EL (cell line): ENCODE measurements at regions not wholly inside any gene's neighbourhood (a gene's known extent, or its start where the extent isn't known, plus 50 kb on each side); places are given as distances from the start of the nearest gene placed in this dataset.

ENCODE experiments used
- DNase-seq: peaks from one replicate; pipeline ENCODE4 v3.0.0-alpha.2; 2016

DNA sequence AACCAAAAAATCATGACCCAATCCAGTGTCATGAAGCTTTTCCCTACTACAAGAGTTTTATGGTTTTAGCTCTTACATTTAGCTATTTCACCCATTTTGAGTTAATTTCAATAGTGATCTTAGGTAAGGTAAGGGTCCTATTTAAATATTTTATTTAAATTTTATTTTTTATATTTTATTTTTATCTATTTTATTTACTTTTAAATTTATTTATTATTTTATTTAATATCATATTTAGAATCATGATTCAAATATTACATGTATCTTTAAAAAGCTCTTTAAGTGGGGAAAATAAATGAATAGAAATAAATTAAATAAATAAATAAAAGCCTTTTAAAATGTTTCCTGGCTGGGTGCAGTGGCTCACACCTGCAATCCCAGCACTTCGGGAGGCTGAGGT is 276.0 kb downstream of the SKIDA1 start:
- no peak for DNase-seq

GRCh38 chr10:21247592-21247991 is 277.9 kb downstream of the SKIDA1 start:
- no peak for DNase-seq

DNA sequence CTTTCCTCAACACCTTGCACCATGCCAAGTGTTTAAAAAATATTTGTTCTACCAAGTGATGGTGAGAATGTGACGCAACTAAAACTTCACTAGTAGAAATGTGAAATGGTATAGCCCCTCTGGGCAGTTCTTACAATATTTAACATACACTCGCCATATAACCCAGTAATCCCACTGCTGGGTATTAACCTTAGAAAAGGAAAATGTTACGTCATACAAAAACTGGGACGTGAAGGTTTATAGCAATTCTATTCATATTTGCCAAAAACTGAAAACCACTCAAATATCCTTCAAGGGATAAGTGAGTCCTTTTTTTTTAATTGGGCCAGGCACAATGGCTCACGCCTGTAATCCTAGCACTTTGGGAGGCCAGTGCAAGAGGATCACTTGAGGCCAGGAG is 279.3 kb downstream of the SKIDA1 start:
- no peak for DNase-seq

DNA sequence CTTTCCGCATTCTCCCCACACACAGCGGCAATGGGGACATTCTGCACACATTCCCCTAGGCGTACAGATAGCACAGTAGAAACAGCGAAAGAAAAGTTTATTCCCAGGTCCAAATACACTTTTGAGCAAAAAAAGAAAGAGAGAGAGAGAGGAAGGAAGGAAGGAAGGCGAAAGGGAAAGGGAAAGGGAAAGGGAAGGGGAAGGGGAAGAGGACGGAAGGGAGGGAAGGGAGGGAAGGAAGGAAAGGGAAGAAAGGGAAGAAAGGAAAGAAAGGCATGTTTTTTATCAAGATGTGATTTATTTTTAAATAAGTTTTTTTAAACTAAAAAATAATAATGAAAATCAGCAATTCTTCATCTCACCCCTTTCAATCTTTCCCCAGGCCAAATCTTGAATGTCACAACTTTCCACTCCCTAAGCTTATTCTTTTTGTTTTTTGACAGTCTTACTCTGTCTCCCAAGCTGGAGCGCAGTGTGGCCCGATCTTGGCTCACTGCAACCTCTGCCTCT is 281.7 kb downstream of the SKIDA1 start:
- no peak for DNase-seq

- DNase-seq = no peak
Measured at GRCh38 chr10:21242915-21243314, 282.6 kb downstream of the SKIDA1 start.

- no peak for DNase-seq
Measured at GRCh38 chr10:21238717-21239116, 286.8 kb downstream of the SKIDA1 start.

DNA sequence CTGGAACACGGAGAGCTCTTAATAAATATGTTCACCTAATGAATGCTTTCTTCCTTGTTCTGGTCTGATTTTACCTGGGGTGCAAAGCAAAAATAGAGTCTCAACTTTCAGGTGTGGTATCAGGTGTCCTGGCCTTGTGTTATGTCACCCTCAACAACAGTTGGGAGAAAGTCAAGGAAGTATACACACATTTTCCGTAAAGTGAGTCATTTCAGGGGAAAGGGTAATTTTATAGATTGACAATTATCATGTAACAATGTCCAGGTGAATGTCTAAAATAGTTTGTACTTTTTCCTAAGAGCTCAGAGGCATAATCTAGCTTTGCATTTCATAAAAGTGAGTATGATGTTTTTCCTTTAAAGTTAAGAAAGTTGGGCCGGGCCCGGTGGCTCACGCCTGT is 287.4 kb downstream of the SKIDA1 start:
- DNase-seq = no peak

GRCh38 chr10:21234761-21235160 is 290.7 kb downstream of the SKIDA1 start:
- no peak for DNase-seq

DNA sequence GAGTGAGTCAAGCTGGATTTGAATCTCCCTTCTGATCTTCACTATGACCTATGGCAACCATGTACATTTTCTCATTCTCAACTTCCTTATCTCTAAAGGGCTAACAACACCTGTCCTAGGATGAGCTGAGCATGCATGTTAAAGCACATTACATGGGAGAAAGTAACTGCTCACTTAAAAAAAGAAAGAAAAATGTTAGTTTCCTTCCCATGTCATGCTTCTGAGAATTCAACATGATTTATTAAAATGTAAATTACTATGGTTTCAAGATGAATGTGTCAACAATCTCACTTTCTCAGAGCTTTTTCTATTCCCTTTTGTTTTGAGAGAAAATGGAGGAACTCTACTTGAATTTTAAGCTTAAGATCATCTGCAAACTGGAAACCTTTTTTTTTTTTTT is 295.3 kb downstream of the SKIDA1 start:
- DNase-seq = no peak

DNA sequence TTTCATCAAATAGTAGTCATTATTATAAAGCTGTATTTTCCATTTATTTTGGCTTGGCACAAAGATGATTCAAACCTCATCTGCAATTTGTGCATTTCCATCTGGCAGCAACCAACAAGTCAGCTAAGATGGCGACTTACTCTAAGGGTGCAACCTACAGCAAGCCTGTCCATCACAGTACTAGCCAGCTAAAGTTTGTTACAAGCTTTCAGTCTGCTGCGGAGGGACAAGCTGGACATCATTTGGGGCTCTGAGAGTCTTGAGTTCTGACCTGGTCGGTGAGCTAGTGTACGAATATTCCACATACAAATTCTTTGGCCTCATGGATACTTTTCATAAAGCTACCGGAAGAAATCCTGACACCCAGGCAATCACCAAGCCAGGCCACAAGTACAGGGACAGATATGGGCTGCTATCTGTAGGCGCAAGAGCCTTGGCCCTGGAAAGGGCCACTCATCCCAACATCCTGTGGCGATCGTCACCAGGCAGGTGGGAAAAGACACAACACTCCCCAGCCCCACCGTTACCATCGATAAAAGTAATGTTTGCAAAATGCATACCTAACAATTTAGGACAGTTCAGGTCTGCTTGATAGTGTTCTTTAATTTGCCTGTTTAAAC is 307.6 kb downstream of the SKIDA1 start:
- no peak for DNase-seq

DNA sequence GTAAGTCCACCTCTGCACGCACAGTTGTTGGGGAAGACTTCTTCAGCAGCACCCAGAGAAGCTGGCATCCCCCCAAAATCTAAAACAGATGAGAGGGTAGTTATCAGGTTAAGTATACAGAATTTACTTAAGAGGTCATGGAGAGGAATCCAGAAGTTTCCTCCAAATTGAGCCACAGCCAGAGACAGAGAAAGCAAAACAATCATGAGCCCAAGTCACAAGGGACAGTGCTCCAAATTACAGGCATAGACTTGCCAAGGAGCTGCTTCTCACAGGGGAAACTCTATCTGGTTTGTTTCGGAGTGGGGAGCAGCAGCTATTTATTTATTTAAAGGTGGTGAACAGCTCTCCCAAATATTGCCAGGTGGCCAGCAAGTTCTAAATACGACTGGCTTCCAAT is 308.4 kb downstream of the SKIDA1 start:
- no peak for DNase-seq

- no peak for DNase-seq
Measured at GRCh38 chr10:21214329-21214728, 311.2 kb downstream of the SKIDA1 start.

DNA sequence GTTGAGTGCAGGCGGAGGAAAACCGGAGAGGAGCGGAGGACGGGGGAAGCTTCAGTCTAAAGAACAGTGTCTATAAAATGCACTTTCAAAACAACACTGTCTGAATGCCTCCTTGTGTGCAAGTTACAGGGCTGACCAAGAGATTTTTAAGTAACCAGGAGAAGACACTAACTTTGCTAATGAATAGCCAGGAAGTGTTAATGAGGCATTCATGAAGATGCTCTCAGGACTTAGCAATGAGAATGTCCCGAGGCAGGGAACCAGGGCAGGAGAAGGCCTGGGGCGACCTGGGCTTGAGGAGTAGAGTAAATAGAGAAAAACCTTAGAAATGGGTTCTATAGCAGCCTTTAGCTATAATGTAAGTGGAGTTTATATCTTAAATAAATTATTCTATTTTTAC is 312.1 kb downstream of the SKIDA1 start:
- no peak for DNase-seq

DNA sequence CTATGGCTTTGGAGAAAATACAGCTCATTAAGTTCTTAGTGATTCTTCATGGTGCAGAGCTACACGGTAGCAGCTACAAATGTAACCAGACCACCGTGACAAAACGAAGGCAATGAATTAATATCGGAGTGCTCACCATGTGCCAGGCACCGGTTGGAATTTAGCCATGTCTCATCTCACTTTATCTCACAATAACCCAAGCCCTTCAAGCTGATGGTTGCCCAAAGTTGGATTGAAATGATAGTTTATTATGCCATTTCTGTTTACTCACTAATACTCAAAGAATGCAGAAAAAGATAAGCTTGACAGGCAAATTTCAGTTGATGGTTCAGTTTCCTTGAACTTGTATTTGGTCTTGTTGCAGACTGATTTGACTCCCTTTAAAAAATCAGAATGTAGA is 312.6 kb downstream of the SKIDA1 start:
- DNase-seq = no peak

GRCh38 chr10:21212348-21212747 is 313.1 kb downstream of the SKIDA1 start:
- no peak for DNase-seq

GRCh38 chr10:21209495-21209894 is 312.4 kb upstream of the NEBL start:
- DNase-seq = no peak

DNA sequence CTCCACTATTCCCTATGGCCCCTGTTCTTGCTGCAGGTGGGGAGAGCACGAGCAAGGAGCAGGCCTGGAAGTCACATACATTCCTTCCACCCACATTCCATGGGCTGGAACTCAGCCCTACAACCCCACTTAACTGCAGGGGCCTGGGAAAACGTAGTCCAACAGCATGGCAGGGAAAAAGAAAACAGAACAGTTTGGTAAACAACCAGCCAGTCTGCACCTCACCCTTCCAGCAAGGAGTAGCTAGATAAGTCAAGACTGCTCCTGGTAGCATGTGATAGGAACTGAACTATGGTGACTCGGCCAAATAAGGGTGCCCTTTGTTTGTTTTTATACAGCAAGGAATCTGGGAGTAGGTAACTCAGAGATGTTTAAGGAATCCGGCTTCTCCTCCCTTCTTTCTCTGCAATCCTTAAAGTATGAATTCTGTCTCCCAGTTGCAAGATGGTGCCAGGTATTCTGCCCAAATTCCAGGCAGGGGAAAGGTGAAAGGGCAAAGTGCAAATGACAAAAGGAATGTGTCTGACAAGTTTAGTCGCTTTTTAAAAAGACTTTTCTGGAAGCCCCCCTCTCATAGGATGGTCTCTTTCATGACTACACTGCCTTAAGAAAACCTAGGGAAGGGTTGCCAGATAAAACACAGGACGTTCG is 311.7 kb upstream of the NEBL start:
- no peak for DNase-seq

DNA sequence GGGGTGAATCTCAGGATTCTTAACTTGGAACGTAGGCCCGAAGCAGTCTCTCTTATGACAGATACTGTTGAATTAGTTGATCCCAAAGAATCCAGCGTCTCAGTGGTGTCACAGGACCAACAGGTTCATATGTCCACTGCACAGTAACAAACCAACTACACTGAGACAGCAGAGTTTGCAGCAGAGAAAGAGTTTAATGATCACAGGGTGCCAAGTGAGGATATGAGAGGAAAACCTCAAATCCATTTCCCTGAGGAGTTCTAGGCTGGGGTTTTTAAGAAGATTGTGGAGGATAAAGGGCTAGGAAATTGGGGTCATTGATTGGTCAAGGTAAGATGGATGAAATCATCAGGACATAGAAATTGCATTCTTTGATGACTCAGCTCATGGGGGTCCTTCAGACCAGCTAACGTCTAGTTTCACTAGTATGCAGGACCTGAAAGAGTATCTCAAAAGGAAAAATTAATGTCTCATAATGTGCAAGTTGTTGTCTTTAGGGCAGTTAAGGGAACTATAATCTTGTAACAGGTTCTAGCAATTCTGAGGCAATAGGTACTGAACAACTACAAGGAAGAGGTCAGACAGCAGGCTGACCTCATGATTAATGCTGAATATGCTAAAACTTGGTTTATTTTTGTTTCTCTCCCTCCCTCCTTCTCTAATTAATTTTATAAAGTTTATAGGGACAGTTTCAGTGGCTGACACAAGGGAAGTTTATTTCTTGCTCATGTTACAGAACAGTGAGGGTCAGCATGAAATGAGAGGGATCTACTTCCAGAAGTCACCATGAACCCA is 310.9 kb upstream of the NEBL start:
- DNase-seq = no peak

- DNase-seq = no peak
Measured at GRCh38 chr10:21205328-21205727, 308.2 kb upstream of the NEBL start.

GRCh38 chr10:21203473-21204107 is 306.5 kb upstream of the NEBL start:
- no peak for DNase-seq

GRCh38 chr10:21202776-21203462 is 305.8 kb upstream of the NEBL start:
- no peak for DNase-seq

- no peak for DNase-seq
Measured at GRCh38 chr10:21199501-21199900, 302.4 kb upstream of the NEBL start.

DNA sequence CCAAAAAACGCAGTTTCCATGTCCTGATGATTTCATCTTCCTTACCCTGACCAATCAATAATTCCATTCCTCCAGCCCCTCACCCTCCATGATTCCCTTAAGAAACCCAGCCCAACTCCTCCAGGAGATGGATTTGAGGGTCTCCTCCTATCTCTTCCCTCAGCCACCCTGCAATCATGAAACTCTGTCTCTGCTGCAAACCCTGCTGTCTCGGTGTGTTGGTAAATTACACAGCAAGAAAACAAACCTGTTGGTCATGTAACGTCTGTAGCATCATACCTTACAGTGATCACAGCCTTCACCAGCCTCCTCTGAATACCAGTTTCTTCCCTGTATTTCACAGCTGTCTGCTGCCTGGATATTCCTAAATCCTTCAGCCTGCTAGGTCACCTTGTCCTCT is 300.7 kb upstream of the NEBL start:
- DNase-seq = no peak
